ENCODE measurements at regions not wholly inside any gene's neighbourhood (a gene's known extent, or its start where the extent isn't known, plus 50 kb on each side); places are given as distances from the start of the nearest gene placed in this dataset.

- TF ChIP-seq SP1 (CRISPR knock-in tag; conservative IDR thresholded peaks at IDR 0.05): no peak
- TF ChIP-seq FOXK1 (CRISPR knock-in tag; IDR thresholded peaks at IDR 0.05): no peak
- no peak for TF ChIP-seq CTCF (IDR thresholded peaks at IDR 0.05)
- no peak for TF ChIP-seq TEAD1 (CRISPR knock-in tag; IDR thresholded peaks at IDR 0.05)
These were observed 144.0 kb upstream of the CHD1 start for GRCh38 chr5:99072846-99073245.

Data from WTC11 (cell line).